HG02588 (cell line): ENCODE measurements at regions not wholly inside any gene's neighbourhood (a gene's known extent, or its start where the extent isn't known, plus 50 kb on each side); places are given as distances from the start of the nearest gene placed in this dataset.

Source experiments
- ATAC-seq: cut with Tn5 transposase; IDR thresholded peaks from one replicate; pipeline ENCODE4 v1.9.1; 2021; ENCODE audit warnings: mild to moderate bottlenecking, moderate library complexity; ENCODE audit not compliant: unreplicated experiment

- no peak for ATAC-seq
These were observed 65.7 kb downstream of the TMEM18 start for GRCh38 chr2:611519-611918.

- ATAC-seq = no peak
These were observed 66.7 kb downstream of the TMEM18 start for GRCh38 chr2:610491-610890.

- ATAC-seq = no peak
These were observed 67.3 kb downstream of the TMEM18 start for GRCh38 chr2:609881-610280.

GRCh38 chr2:609449-609848, 67.8 kb downstream of the TMEM18 start:
- ATAC-seq = no peak

- no peak for ATAC-seq
These were observed 68.5 kb downstream of the TMEM18 start for GRCh38 chr2:608711-609110.

- no peak for ATAC-seq
These were observed 68.9 kb downstream of the TMEM18 start for GRCh38 chr2:608297-608696.

GRCh38 chr2:607709-608108, 69.5 kb downstream of the TMEM18 start:
- no peak for ATAC-seq

- ATAC-seq = no peak
These were observed 70.0 kb downstream of the TMEM18 start for GRCh38 chr2:607172-607571.

- ATAC-seq = no peak
These were observed 71.3 kb downstream of the TMEM18 start for GRCh38 chr2:605674-606608.

- ATAC-seq = no peak
These were observed 72.2 kb downstream of the TMEM18 start for GRCh38 chr2:604854-605524.

- no peak for ATAC-seq
These were observed 72.8 kb downstream of the TMEM18 start for GRCh38 chr2:604385-604784.

- ATAC-seq = no peak
These were observed 73.3 kb downstream of the TMEM18 start for GRCh38 chr2:603869-604268.

- no peak for ATAC-seq
These were observed 73.8 kb downstream of the TMEM18 start for GRCh38 chr2:603427-603826.

GRCh38 chr2:602571-603359, 74.4 kb downstream of the TMEM18 start:
- no peak for ATAC-seq

- no peak for ATAC-seq
These were observed 75.3 kb downstream of the TMEM18 start for GRCh38 chr2:601806-602455.

- no peak for ATAC-seq
These were observed 75.9 kb downstream of the TMEM18 start for GRCh38 chr2:601387-601698.

- ATAC-seq = no peak
These were observed 76.4 kb downstream of the TMEM18 start for GRCh38 chr2:600542-601386.

- ATAC-seq = no peak
These were observed 77.6 kb downstream of the TMEM18 start for GRCh38 chr2:599601-600000.

GRCh38 chr2:598058-598802, 79.0 kb downstream of the TMEM18 start:
- ATAC-seq = no peak
